ENCODE measurements at regions not wholly inside any gene's neighbourhood (a gene's known extent, or its start where the extent isn't known, plus 50 kb on each side); places are given as distances from the start of the nearest gene placed in this dataset.

DNA sequence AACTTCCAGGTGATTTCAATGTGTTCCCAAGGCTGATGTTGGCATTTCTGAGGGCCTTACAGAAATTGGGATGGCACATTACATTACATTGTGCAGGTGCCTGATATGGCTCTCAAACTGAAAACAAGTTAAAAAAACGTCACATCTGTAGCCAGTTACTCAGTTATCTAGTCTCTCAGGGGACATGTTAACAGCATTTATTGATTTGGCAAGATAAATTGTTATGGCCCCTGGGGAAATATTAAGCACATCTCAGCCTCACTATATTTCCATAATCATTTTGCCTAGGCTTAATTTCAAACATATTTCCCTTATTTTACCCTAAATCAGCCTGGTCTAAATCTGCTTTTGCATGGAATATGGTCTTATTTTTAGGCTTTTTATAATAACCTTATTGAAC lies 290.0 kb downstream of the IL15 start:
- no peak for DNase-seq

DNA sequence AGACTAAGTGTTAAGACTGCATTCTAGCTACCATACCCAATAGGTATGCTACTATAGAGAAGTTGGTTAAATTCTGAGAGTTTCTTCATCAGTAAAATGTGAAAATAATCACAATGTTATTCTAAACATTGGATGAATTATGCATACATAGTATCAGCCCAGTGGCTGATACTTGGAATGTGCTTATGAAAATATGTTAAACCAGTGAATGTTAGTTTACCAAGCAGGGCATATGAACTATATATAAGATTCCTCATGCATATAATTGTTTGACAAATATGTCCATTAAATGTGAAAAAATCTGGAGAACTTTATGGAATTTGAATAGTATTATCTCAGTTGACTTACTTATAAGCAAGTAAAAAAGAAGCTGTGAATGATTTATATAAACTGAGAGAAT lies 296.1 kb downstream of the IL15 start:
- no peak for DNase-seq

DNA sequence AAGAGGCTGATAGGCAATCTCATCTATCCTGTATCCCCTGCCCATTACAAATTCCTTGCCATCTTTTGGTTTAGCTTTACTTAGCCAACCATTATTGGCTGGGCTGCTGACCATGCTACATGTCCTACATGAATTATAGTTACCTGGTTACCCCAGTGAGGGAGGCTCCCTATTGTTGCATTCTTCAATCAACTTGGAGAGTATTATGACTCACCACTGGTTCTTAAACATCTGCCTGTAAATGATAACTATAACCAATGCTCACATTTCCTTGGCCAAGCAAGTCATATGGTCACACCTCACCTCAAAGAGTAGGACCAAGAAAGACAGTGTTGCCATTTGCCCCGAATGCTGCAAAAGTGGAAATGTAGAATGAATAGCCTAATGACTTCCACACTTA lies 297.6 kb downstream of the IL15 start:
- no peak for DNase-seq

DNA sequence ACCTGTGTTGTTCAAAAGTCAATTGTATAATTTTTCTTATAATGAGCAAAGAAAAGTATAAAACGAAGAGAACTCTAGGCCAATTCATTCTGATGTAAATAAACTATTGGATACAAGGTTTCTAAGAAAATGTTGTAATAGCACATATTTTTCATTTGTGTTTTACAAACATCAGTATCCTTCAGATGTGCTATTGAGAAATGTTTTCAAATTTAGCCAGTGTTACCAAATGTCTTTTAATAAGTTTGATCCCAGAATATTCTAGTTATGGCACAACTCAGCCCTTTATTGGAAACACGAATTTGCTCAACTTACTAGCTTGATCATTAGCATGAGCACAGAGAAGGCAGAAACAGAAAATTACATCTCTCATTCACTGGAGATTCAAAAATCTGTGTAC lies 319.3 kb downstream of the IL15 start:
- no peak for DNase-seq

DNA sequence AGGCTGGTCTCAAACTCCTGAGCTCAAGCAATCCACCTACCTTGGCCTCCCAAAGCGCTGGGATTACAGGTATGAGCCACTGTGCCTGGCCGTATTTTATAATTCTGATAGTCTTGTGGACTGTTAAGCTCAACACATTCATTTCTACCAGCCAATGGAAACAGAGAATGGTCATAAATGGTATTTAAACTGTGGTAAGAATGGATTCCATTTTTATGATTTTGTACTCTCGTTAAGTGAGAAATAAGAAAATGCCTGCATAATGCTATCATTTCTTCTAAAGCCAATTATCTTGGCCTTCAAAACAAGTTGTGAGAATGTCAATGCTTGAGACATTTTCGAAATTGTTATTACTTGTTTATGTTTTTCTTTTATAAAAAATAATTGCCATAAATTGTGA lies 321.0 kb downstream of the IL15 start:
- DNase-seq: no peak

DNA sequence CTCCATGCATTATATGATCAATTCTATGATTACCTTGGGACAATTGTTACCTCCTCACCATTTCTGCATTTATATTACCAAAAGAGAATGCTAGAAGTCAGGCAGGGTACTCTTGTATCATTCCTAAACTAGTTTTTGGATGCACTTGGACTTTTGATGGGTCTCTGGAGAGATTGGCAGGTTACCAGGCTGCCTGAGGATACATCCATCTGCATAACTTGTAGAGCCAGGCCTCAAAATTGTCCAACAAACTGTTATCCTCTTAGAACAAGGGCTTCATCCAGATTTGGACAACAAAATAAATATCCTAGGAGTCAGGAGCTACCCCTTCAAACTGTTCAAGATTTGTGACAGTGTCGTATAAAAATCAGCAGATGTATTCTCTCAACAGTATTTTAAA lies 326.1 kb downstream of the IL15 start:
- peak in 1 of 2 experiments; percentile 2 for DNase-seq

DNA sequence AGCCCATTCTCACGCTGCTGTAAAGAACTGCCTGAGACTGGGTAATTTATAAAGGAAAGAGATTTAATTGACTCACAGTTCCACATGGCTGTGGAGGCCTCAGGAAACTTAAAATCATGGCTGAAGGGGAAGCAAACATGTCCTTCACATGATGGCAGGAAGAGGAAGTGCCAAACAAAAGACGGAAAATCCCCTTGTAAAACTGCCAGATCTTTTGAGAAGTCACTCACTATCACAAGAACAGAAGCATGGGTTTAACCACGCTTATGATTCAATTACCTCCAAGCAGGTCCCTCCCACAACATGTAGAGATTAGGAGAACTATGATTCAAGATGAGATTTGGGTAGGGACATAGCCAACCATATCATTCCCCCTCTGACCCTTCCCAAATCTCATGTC lies 335.5 kb downstream of the IL15 start:
- DNase-seq: no peak

DNA sequence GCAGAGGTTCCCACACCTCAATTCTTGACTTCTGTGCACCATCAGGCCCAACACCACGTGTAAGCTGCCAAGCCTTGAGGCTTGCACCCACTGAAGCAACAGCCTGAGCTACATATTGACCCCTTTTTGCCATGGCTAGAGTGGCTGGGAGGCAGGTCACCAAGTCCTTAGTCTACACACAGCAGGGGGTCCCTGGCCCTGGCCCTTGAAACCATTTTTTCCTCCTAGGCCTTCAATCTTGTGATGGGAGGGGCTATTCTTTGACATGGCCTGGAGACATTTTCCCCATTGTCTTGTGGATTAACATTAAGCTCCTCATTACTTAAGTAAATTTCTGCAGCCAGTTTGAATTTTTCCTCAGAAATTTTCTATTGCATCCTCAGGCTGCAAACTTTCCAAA lies 336.6 kb downstream of the IL15 start:
- no peak for DNase-seq

Measured in NCI-H446 (cell line).